Anterior cingulate cortex (tissue), 58 donors: ENCODE measurements at regions not wholly inside any gene's neighbourhood (a gene's known extent, or its start where the extent isn't known, plus 50 kb on each side); places are given as distances from the start of the nearest gene placed in this dataset.
"Not testable (repeated sequence)": the region's sequence is repeated elsewhere in the genome, so short reads cannot be mapped to it uniquely, and the experiment has no call there.

ENCODE experiments used
- DNase-seq, 58 donors: peaks; one replicate each; lab custom pipeline; 2025; lab: John Stamatoyannopoulos, UW

DNA sequence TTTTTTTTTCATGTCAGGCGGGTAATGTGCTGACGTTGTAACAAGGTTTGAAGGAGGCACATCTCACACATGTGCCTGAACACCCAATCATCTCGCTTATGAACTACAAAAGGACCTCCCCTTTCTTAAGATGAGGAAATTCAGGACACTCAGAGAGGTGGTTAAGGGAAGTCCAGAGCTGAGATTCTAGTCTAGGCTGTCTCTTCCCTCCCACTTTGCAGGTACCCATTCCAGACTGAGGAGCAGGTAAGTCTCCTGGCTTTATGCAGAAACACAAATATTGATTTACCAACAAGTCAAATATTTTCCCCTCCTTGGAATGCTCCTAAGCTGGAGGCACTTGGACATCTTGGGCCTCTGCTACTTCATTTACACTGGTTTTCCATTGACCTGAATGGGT is 122.9 kb upstream of the CADM1 start:
- DNase-seq = no peak

DNA sequence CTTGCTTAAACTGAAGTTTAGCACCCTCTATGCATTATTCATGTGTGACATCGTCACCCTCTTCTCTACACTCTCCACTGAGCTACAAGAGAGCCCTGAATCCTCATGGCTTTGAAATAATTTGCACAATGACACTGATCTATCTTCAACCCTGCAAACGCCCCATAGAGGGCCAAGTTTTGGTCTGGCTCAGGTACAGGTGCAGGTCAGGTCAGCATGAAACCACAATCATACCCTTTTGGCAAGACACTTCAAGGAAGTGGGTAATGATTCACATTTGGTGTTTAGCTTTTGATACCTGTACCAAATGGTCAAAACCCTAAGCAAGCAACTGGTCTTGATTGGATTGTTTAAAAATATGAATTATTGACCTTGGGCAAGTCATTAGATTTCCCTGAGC is 122.2 kb upstream of the CADM1 start:
- no peak for DNase-seq

- no peak for DNase-seq
These were observed 121.3 kb upstream of the CADM1 start for GRCh38 chr11:115625502-115625901.

- no peak for DNase-seq
These were observed 119.8 kb upstream of the CADM1 start for GRCh38 chr11:115624065-115624464.

- peak in 3 of 58 donors; percentile 14 to 29 (median 16) for DNase-seq
These were observed 118.8 kb upstream of the CADM1 start for GRCh38 chr11:115623021-115623451.

DNA sequence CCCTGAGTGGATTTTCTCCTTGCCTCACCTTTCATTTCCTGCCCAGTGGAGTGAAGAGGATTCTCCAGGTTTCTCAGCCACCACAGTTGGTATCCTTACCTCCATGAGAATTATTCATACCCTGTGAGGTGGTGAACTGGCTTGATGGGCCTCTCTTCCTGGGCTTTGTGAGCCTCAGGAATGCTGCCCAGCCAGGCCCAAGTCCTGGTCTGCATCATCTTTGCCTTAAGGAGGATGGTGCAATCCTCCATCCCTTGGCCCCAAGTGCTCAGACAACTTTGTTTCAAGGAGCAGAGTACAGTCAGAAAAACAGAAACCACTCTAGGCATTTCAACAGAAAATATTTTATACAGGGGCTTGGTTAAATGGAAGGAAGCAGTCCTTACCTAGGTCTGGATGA is 114.2 kb upstream of the CADM1 start:
- no peak for DNase-seq

GRCh38 chr11:115617767-115618166 is 113.6 kb upstream of the CADM1 start:
- DNase-seq = no peak

- no peak for DNase-seq
These were observed 112.8 kb upstream of the CADM1 start for GRCh38 chr11:115616971-115617370.

GRCh38 chr11:115613986-115614632 is 109.9 kb upstream of the CADM1 start:
- DNase-seq = no peak

GRCh38 chr11:115613004-115613403 is 108.8 kb upstream of the CADM1 start:
- no peak for DNase-seq

DNA sequence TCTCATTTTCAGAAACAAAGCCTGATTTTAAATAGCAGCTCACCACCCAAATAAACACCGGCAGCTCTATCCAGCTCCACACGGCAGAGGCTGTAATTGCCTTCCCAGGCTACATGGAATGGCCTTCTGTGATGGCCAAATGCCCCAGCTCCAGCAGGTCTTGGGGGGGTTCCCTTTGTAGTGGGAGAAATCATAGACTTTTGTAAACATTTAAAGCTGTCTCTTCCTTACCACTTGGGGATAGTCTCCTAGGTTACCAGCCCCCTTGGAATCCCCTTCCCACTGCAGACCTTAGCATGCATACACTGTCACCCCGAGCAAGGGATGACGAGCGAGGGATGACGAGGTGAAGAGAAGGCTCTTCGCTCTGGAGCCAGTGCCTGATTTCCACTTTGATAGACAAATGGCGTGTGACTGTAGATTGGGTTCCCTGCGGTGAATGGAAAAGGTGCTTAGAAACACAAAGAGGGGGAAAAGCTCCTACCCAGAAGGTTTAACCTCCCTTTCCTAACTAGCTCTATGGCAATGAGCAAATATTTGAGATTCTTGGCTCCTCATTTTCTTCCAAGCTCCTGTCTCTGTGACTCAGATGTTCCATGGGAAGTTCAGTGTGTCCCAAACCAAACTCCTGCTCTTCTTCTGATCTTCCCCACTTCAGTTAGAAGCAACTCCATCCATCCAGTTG is 108.0 kb upstream of the CADM1 start:
- DNase-seq = no peak

- DNase-seq = no peak
These were observed 107.1 kb upstream of the CADM1 start for GRCh38 chr11:115611343-115611742.

DNA sequence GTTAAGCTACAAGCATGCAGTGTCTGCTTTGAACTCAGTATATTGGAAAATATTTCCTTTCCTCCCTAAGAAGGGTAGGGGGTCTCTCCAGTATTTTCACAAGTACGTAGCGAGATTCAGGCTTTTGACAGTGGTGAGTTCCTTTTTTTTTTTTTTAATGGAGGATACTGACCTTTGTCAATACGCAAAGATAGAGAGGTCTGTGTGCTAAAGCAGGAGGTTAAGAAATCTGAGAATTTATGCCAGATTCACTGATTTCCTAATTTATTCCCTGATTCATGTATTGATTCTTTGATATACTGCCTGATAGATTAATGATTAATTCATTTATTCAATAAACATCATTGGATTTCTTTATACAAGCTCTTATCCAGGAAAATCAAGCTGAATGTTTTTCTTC is 106.7 kb upstream of the CADM1 start:
- DNase-seq = no peak

DNA sequence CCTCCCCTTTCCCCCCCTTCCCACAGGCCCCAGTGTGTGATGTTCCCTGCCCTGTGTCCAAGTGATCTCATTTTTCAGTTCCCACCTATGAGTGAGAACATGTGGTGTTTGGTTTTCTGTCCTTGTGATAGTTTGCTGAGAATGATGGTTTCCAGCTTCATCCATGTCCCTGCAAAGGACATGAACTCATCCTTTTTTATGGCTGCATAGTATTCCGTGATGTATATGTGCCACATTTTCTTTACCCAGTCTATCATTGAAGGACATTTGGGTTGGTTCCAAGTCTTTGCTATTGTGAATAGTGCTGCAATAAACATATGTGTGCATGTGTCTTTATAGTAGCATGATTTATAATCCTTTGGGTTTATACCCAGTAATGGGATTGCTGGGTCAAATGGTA is 106.0 kb upstream of the CADM1 start:
- DNase-seq = not testable (repeated sequence)

- no peak for DNase-seq
These were observed 104.8 kb upstream of the CADM1 start for GRCh38 chr11:115608976-115609375.

DNA sequence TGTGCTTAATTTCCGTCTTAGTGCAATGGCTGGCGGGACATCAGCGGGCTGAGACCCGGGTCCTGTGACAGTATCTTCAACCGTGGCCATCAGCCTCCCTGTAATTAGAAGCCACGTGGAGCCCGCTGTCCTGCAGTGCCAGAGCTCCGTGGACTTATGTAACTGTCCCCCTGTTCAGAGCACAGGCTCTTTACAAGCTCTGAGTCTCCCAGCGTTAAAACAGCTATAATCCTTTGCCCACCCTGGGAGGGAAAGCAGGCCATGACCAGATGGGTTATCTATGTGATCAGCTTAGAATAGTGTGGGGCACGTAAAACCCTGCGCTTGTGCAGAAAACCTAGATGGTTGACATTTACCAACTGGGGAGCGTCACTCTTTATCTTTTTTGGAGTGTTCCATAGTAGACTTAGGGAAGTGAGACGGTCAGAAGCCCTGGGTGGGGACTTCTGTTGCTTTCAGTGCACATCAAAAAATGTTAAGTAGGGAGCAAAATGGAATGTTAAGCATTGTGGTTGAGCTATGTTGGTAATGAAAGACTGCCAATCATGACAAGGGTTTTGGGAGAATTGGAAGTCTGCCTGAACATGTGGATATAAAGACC is 103.5 kb upstream of the CADM1 start:
- peak in 5 of 58 donors; percentile 2 to 7 (median 4) for DNase-seq

- DNase-seq = peak in 23 of 58 donors; percentile 1 to 41 (median 11)
These were observed 102.4 kb upstream of the CADM1 start for GRCh38 chr11:115606498-115607220.

DNA sequence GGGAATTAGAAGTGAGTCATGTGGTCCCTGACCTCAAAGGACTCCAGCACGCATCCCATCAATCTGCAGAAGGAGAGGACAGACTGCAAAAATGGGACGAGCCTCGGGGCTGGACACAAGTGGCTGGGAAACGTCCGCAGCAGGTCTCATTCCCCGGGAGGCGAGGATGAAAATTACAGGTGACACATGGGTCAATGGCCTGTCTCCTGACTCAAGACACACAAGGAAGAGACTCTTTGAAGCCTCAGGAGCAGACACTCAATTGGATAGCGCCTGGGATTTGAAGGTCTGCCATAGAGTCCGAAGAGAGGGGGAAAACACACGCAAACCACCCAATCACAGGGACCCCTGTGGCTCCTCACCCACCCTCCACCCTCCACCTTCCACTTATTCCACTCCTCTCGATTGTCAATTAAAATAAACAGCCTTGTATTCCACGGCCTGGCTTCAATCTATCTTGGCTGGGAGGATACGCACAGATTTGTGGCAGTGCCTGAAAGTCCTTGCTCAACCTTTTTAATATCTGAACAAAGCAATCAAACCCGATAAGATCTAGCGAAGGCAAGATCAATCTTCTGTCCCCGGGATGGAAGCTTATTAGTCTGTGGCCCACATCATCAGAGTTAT is 101.8 kb upstream of the CADM1 start:
- no peak for DNase-seq

GRCh38 chr11:115605397-115605796 is 101.2 kb upstream of the CADM1 start:
- not testable (repeated sequence) for DNase-seq

DNA sequence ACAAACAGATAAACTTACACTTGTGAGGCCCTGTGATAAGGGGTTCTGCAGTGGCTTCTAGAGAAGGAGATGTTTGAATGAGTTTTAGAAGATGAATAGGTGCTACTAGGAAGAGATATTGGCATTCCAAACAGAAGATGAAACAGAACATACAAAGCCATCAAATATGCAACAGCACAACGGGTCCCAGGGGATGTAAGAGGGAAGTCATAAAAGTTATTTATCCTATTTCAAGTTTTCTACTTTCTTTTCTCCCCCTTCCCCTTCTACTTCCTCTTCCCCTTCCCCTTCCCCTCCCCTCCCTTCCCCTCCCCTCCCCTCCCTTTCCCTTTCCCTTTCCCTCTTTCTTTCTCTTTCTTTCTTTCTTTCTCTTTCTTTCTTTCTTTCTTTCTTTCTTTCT is 94.9 kb upstream of the CADM1 start:
- no peak for DNase-seq
